Neural cell (in vitro differentiated cells): ENCODE measurements at regions not wholly inside any gene's neighbourhood (a gene's known extent, or its start where the extent isn't known, plus 50 kb on each side); places are given as distances from the start of the nearest gene placed in this dataset.

Experiments used
- H2AFZ ChIP-seq: fragments of 200-600, 300-800 bp; sonication (generic), shearing (Covaris generic); 2 replicates; pipeline ENCODE4 v1.6.0; 2014; ENCODE audit warnings: low read depth, mild to moderate bottlenecking, antibody characterized with exemption, low read length, moderate library complexity
- H3F3A ChIP-seq: fragments of 200-600 bp; shearing (Covaris generic); 2 replicates; pipeline ENCODE4 v1.6.1; 2016; ENCODE audit warnings: mild to moderate bottlenecking, moderate library complexity, mixed read lengths, antibody characterized with exemption, low read length; ENCODE audit not compliant: insufficient read depth, poor library complexity, severe bottlenecking
- H3K27ac ChIP-seq: fragments of 200-600, 300-800 bp; sonication (generic), shearing (Covaris generic); 2 replicates; pipeline ENCODE4 v1.5.1; 2014; ENCODE audit warnings: mild to moderate bottlenecking, low read length, moderate library complexity
- H3K27me3 ChIP-seq: fragments of 300-800, 200-600 bp; sonication (generic), shearing (Covaris generic); 2 replicates; pipeline ENCODE4 v1.6.0; 2014; ENCODE audit warnings: mild to moderate bottlenecking, low read depth, low read length, moderate library complexity; ENCODE audit not compliant: insufficient read depth
- H3K36me3 ChIP-seq: fragments of 300-800, 200-600 bp; sonication (generic), shearing (Covaris generic); 2 replicates; pipeline ENCODE4 v1.5.1; 2014; ENCODE audit warnings: mild to moderate bottlenecking, antibody characterized with exemption, low read length, moderate library complexity; ENCODE audit not compliant: insufficient read depth
- H3K4me2 ChIP-seq: fragments of 300-800, 200-600 bp; sonication (generic), shearing (Covaris generic); 2 replicates; pipeline ENCODE4 v1.6.0; 2014; ENCODE audit warnings: mild to moderate bottlenecking, low read length
- H3K4me3 ChIP-seq: fragments of 300-800, 200-600 bp; sonication (generic), shearing (Covaris generic); 2 replicates; pipeline ENCODE4 v1.5.1; 2014; ENCODE audit warnings: mild to moderate bottlenecking, low read length, moderate library complexity
- H3K79me2 ChIP-seq: fragments of 200-600 bp; shearing (Covaris generic); replicated peaks from 2 replicates; pipeline ENCODE4 v1.6.0; 2014; ENCODE audit warnings: mild to moderate bottlenecking, low read length, moderate library complexity; ENCODE audit not compliant: insufficient read depth
- H3K9ac ChIP-seq: fragments of 300-800, 200-600 bp; sonication (generic), shearing (Covaris generic); 2 replicates; pipeline ENCODE4 v1.6.1; 2016; ENCODE audit warnings: mild to moderate bottlenecking, low read length, mixed read lengths
- H3K9me2 ChIP-seq: fragments of 200-600 bp; shearing (Covaris generic); 2 replicates; pipeline ENCODE4 v1.6.1; 2016; ENCODE audit warnings: mild to moderate bottlenecking, low read length, mixed read lengths; ENCODE audit not compliant: insufficient read depth
- H3K9me3 ChIP-seq: fragments of 200-600, 300-800 bp; sonication (generic), shearing (Covaris generic); 2 replicates; pipeline ENCODE4 v1.6.1; 2016; ENCODE audit warnings: mild to moderate bottlenecking, mixed run types, low read length, moderate library complexity, mixed read lengths
- H4K20me1 ChIP-seq: fragments of 200-600 bp; shearing (Covaris generic); 2 replicates; pipeline ENCODE4 v1.6.1; 2016; ENCODE audit warnings: mild to moderate bottlenecking, mixed run types; ENCODE audit not compliant: insufficient read depth
- EP300 ChIP-seq: fragments of 450-650 bp; conservative IDR thresholded peaks from 2 replicates; pipeline ENCODE4 v1.6.1; 2014; ENCODE audit warnings: antibody characterized with exemption, mild to moderate bottlenecking, moderate library complexity; ENCODE audit not compliant: poor library complexity, severe bottlenecking
- EZH2 ChIP-seq: fragments of 200-600, 300-800 bp; shearing (Covaris generic), sonication (generic); IDR thresholded peaks from 2 replicates; pipeline ENCODE4 v1.6.1; 2014; ENCODE audit warnings: antibody characterized with exemption, low read length, borderline replicate concordance, mild to moderate bottlenecking; ENCODE audit not compliant: insufficient read depth, poor library complexity, severe bottlenecking
- MXI1 ChIP-seq: fragments of 450-650 bp; conservative IDR thresholded peaks from 2 replicates; pipeline ENCODE4 v1.6.1; 2014; ENCODE audit warnings: antibody characterized with exemption, mild to moderate bottlenecking; ENCODE audit not compliant: poor library complexity, severe bottlenecking
- POLR2AphosphoS5 ChIP-seq: IDR thresholded peaks from 2 replicates; pipeline ENCODE4 v1.6.1; 2012
- RAD21 ChIP-seq: fragments of 450-650 bp; conservative IDR thresholded peaks from 2 replicates; pipeline ENCODE4 v1.6.1; 2014; ENCODE audit warnings: antibody characterized with exemption, mild to moderate bottlenecking, moderate library complexity
- SMC3 ChIP-seq: fragments of 450-650 bp; conservative IDR thresholded peaks from 2 replicates; pipeline ENCODE4 v1.6.1; 2014; ENCODE audit warnings: antibody characterized with exemption, mild to moderate bottlenecking, moderate library complexity; ENCODE audit not compliant: poor library complexity
- TAF1 ChIP-seq: IDR thresholded peaks from 2 replicates; pipeline ENCODE4 v1.6.1; 2012; ENCODE audit warnings: low read depth
- TF ChIP-seq, protein P1 (sequence below): IDR thresholded peaks from 2 replicates; pipeline ENCODE4 v1.6.1; 2012; ENCODE audit warnings: borderline replicate concordance
- TF ChIP-seq, protein P2 (sequence below): fragments of 450-650 bp; IDR thresholded peaks from 2 replicates; pipeline ENCODE4 v1.5.1; 2014; ENCODE audit warnings: antibody characterized with exemption, mild to moderate bottlenecking, moderate library complexity; ENCODE audit not compliant: poor library complexity, severe bottlenecking

DNA sequence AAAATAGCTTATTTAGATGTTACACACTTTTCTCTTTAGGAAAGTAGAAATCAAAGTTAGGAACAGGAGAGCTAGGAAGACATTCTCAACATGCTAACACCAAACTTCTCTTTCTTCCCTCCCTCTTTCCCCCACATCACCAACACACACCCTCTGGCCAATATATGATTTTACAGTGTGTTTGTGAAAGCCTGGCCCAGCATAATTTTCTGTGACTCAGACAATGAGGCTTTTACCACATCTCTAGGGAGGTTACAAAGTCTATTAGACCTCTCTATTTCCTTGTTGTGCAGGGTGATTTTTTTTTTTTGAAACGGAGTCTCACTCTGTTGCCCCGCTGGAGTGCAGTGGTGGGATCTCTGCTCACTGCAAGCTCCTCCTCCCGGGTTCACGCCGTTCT lies 189.9 kb downstream of the AASDH start:
- Histone ChIP-seq H3K27me3 (no peaks in the 10 kb centered on the region), H3K9ac (no peak overlapping the region), H4K20me1 (no peaks in the 10 kb centered on the region), H3K9me3 (no peaks in the 10 kb centered on the region), H2AFZ (no peak overlapping the region), H3K27ac (no peak overlapping the region), H3K4me2 (no peak overlapping the region), H3F3A (no peaks in the 10 kb centered on the region), H3K4me3 (no peak overlapping the region), H3K36me3 (no peaks in the 10 kb centered on the region), H3K9me2 (no peaks in the 10 kb centered on the region), H3K79me2 (no peaks in the 10 kb centered on the region)
- TF ChIP-seq MXI1: no peak
- no peak for TF ChIP-seq POLR2AphosphoS5

DNA sequence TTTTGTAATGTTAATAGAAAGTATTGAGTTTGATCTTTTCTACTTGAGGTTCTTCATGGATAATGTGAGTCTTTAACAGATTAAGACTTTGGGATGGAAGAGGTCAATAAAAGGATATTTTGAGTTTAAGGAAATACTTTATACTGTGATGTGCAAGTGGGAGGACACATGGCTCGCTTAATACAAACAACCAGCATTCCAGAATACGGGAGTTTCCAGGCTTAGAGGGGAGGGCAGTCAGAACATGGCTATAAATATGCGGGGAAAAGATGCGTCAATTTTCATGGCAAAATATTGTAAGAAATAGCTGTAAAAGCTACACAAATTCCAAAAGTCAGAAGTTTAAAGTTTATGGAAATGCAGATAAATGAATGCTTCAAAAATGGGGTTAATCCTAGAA lies 192.3 kb downstream of the AASDH start:
- Histone ChIP-seq H3F3A (no peaks in the 10 kb centered on the region), H3K4me2 (no peak overlapping the region), H2AFZ (no peak overlapping the region), H3K9me3 (no peaks in the 10 kb centered on the region), H3K36me3 (no peaks in the 10 kb centered on the region), H3K9me2 (no peaks in the 10 kb centered on the region), H4K20me1 (no peaks in the 10 kb centered on the region), H3K9ac (no peak overlapping the region), H3K27ac (no peak overlapping the region), H3K79me2 (no peaks in the 10 kb centered on the region), H3K4me3 (no peak overlapping the region), H3K27me3 (no peaks in the 10 kb centered on the region)
- TF ChIP-seq, protein P1, sequence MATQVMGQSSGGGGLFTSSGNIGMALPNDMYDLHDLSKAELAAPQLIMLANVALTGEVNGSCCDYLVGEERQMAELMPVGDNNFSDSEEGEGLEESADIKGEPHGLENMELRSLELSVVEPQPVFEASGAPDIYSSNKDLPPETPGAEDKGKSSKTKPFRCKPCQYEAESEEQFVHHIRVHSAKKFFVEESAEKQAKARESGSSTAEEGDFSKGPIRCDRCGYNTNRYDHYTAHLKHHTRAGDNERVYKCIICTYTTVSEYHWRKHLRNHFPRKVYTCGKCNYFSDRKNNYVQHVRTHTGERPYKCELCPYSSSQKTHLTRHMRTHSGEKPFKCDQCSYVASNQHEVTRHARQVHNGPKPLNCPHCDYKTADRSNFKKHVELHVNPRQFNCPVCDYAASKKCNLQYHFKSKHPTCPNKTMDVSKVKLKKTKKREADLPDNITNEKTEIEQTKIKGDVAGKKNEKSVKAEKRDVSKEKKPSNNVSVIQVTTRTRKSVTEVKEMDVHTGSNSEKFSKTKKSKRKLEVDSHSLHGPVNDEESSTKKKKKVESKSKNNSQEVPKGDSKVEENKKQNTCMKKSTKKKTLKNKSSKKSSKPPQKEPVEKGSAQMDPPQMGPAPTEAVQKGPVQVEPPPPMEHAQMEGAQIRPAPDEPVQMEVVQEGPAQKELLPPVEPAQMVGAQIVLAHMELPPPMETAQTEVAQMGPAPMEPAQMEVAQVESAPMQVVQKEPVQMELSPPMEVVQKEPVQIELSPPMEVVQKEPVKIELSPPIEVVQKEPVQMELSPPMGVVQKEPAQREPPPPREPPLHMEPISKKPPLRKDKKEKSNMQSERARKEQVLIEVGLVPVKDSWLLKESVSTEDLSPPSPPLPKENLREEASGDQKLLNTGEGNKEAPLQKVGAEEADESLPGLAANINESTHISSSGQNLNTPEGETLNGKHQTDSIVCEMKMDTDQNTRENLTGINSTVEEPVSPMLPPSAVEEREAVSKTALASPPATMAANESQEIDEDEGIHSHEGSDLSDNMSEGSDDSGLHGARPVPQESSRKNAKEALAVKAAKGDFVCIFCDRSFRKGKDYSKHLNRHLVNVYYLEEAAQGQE: no peak
- TF ChIP-seq POLR2AphosphoS5: no peak

DNA sequence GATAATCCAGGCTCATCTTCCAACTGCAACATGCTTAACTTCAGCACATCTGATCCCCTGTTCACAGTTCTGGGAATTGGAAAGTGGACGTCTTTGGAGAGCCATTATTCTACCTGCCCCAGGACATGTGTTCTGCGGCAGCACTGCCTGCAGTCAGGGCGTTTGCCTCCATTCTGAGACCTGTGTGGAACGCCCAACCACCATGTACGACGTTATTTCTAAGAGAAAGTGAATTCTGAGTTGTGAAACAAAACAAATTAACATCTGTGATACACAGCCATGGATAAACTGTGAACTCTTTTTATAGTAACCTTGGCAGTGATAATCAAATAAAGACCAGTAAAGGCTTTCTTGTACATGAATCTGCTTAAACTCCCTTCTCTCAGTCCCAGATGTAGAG lies 195.8 kb downstream of the AASDH start:
- no peaks in the 10 kb centered on the region for H3K9me2 ChIP-seq
- no peaks in the 10 kb centered on the region for H3K9me3 ChIP-seq
- no peaks in the 10 kb centered on the region for H3F3A ChIP-seq
- H3K4me2 ChIP-seq: no peak overlapping the region
- H3K27ac ChIP-seq: no peak overlapping the region
- no peaks in the 10 kb centered on the region for H4K20me1 ChIP-seq
- no peaks in the 10 kb centered on the region for H3K36me3 ChIP-seq
- H3K27me3 ChIP-seq: no peaks in the 10 kb centered on the region
- no peak overlapping the region for H2AFZ ChIP-seq
- no peak overlapping the region for H3K9ac ChIP-seq
- H3K79me2 ChIP-seq: no peaks in the 10 kb centered on the region
- no peak for TF ChIP-seq EP300
- no peak for TF ChIP-seq TAF1
- no peak for TF ChIP-seq POLR2AphosphoS5
- TF ChIP-seq RAD21: no peak
- TF ChIP-seq SMC3: no peak
- no peak for TF ChIP-seq MXI1
- TF ChIP-seq, protein P2, sequence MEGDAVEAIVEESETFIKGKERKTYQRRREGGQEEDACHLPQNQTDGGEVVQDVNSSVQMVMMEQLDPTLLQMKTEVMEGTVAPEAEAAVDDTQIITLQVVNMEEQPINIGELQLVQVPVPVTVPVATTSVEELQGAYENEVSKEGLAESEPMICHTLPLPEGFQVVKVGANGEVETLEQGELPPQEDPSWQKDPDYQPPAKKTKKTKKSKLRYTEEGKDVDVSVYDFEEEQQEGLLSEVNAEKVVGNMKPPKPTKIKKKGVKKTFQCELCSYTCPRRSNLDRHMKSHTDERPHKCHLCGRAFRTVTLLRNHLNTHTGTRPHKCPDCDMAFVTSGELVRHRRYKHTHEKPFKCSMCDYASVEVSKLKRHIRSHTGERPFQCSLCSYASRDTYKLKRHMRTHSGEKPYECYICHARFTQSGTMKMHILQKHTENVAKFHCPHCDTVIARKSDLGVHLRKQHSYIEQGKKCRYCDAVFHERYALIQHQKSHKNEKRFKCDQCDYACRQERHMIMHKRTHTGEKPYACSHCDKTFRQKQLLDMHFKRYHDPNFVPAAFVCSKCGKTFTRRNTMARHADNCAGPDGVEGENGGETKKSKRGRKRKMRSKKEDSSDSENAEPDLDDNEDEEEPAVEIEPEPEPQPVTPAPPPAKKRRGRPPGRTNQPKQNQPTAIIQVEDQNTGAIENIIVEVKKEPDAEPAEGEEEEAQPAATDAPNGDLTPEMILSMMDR: no peak
- TF ChIP-seq, protein P1: no peak
- TF ChIP-seq EZH2: no peak
- H3K4me3 ChIP-seq: no peak overlapping the region
